A673 (cell line): ENCODE measurements at regions not wholly inside any gene's neighbourhood (a gene's known extent, or its start where the extent isn't known, plus 50 kb on each side); places are given as distances from the start of the nearest gene placed in this dataset.

Source experiments
- BruUV-seq: library from RNA; stranded (reverse); fragments of 400-500 nt; replicated peaks from 2 replicates; lab custom pipeline; 2021; lab: Mats Ljungman, UMichigan
- CTCF ChIA-PET: fragments of 300-600 bp; sonication (Branson Sonifier 250); formaldehyde crosslinking; loops from one replicate; lab custom pipeline; 2022; ENCODE audit warnings: antibody characterized with exemption; lab: Charles Lee
- POLR2A ChIA-PET: fragments of 300-600 bp; sonication (Branson Sonifier 250); formaldehyde crosslinking; loops from one replicate; lab custom pipeline; 2022; ENCODE audit warnings: antibody characterized with exemption; ENCODE audit not compliant: low non-redundant PET; lab: Charles Lee
- DNase-seq: peaks from one replicate; pipeline ENCODE4 v3.0.0-alpha.2; 2015; ENCODE audit warnings: low spot score
- H3K27ac ChIP-seq: fragments of 200-600 bp; sonication (generic); 2 replicates; pipeline ENCODE4 v1.5.1; 2016; ENCODE audit warnings: mixed run types, low read depth, mild to moderate bottlenecking, mixed read lengths, antibody characterized with exemption, low read length; ENCODE audit not compliant: poor library complexity, severe bottlenecking
- H3K27me3 ChIP-seq: fragments of 200-600 bp; sonication (generic); replicated peaks from 2 replicates; pipeline ENCODE4 v1.6.1; 2017; ENCODE audit warnings: mixed run types, low read depth, mild to moderate bottlenecking, mixed read lengths, antibody characterized with exemption, low read length; ENCODE audit not compliant: insufficient read depth, poor library complexity
- H3K36me3 ChIP-seq: fragments of 200-600 bp; sonication (generic); 2 replicates; pipeline ENCODE4 v1.6.1; 2016; ENCODE audit warnings: mixed run types, mild to moderate bottlenecking, mixed read lengths, antibody characterized with exemption, low read length; ENCODE audit not compliant: insufficient read depth, poor library complexity, severe bottlenecking
- H3K4me1 ChIP-seq: fragments of 200-600 bp; sonication (generic); 2 replicates; pipeline ENCODE4 v1.6.1; 2017; ENCODE audit warnings: mixed run types, mild to moderate bottlenecking, mixed read lengths, antibody characterized with exemption, low read length; ENCODE audit not compliant: insufficient read depth, poor library complexity, severe bottlenecking
- H3K4me3 ChIP-seq: fragments of 200-600 bp; sonication (generic); 2 replicates; pipeline ENCODE4 v1.5.1; 2016; ENCODE audit warnings: low read depth, mixed run types, mild to moderate bottlenecking, mixed read lengths, low read length; ENCODE audit not compliant: poor library complexity, severe bottlenecking
- H3K9me3 ChIP-seq: fragments of 200-600 bp; sonication (generic); 2 replicates; pipeline ENCODE4 v1.6.1; 2016; ENCODE audit warnings: mixed run types, low read depth, mild to moderate bottlenecking, mixed read lengths, antibody characterized with exemption, low read length; ENCODE audit not compliant: poor library complexity, severe bottlenecking
- CTCF ChIP-seq: fragments of 300-800, 200-600 bp; sonication (generic); conservative IDR thresholded peaks from 2 replicates; pipeline ENCODE4 v1.5.1; 2017; ENCODE audit warnings: low read depth, mild to moderate bottlenecking, antibody characterized with exemption, low read length, moderate library complexity, mixed read lengths
- EZH2 ChIP-seq: fragments of 200-600 bp; sonication (generic); IDR thresholded peaks from 2 replicates; pipeline ENCODE4 v1.6.1; 2017; ENCODE audit warnings: borderline replicate concordance, low read depth, mild to moderate bottlenecking, mixed read lengths, antibody characterized with exemption, low read length; ENCODE audit not compliant: poor library complexity, severe bottlenecking
- intact Hi-C: fragments of 100-400 bp; cut with micrococcal nuclease; formaldehyde crosslinking; loops from one replicate; pipeline ENCODE4 v1.10.0; 2022; ENCODE audit not compliant: unreplicated experiment

GRCh38 chr1:55473661-55474060 lies 258.5 kb upstream of the USP24 start:
- ChIA-PET POLR2A (no interaction called here), CTCF (interaction anchor here (0.7 kb wide), 1 partner anchor 421 kb away, joined by 4 read pairs; no protein-coding TSS in a partner anchor)
- no TSS peak for BruUV-seq
- Histone ChIP-seq H3K4me1 (no peaks in the 10 kb centered on the region), H3K27ac (no peak overlapping the region), H3K36me3 (no peaks in the 10 kb centered on the region), H3K27me3 (peaks cover 47% of the 10 kb centered on the region), H3K9me3 (no peaks in the 10 kb centered on the region), H3K4me3 (no peak overlapping the region)
- TF ChIP-seq CTCF (no peak), EZH2 (no peak)
- intact Hi-C loops, result no loop called here
- DNase-seq, result no peak

- H3K27ac ChIP-seq, result no peak overlapping the region
- H3K36me3 ChIP-seq, result no peaks in the 10 kb centered on the region
- DNase-seq, result no peak
- TF ChIP-seq EZH2 (no peak), CTCF (no peak)
- CTCF ChIA-PET, result no interaction called here
- intact Hi-C loops, result no loop called here
- H3K4me1 ChIP-seq, result no peaks in the 10 kb centered on the region
- BruUV-seq, result no TSS peak
- H3K9me3 ChIP-seq, result no peaks in the 10 kb centered on the region
- POLR2A ChIA-PET, result no interaction called here
- H3K4me3 ChIP-seq, result no peak overlapping the region
- H3K27me3 ChIP-seq, result peaks cover 47% of the 10 kb centered on the region
These were observed 257.6 kb upstream of the USP24 start for GRCh38 chr1:55472784-55473183.

DNA sequence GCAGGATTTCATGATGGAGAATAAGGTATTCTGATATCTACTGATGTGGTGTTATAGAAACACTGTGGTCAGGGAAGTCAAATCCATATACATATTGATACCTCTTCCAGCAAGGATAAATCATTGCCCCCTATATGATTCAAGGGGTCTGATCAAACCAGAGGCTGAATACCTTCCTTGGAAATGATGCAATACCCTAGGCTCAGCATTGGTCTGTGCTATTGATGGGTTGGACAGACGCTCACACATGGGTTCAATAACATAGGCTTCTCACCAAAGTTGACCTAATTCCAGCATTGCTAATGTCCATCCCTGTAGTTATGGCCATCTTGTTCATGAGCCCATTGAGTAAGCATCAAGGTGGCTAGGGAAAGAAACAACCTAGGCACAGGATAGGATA lies 257.0 kb upstream of the USP24 start:
- Histone ChIP-seq H3K9me3 (no peaks in the 10 kb centered on the region), H3K27ac (no peak overlapping the region), H3K4me1 (no peaks in the 10 kb centered on the region), H3K36me3 (no peaks in the 10 kb centered on the region), H3K4me3 (no peak overlapping the region), H3K27me3 (peaks cover 45% of the 10 kb centered on the region)
- TF ChIP-seq EZH2, result no peak
- no peak for TF ChIP-seq CTCF
- no peak for DNase-seq
- intact Hi-C loops, result no loop called here
- no TSS peak for BruUV-seq
- ChIA-PET POLR2A (no interaction called here), CTCF (no interaction called here)
